ENCODE measurements at regions not wholly inside any gene's neighbourhood (a gene's known extent, or its start where the extent isn't known, plus 50 kb on each side); places are given as distances from the start of the nearest gene placed in this dataset.

DNA sequence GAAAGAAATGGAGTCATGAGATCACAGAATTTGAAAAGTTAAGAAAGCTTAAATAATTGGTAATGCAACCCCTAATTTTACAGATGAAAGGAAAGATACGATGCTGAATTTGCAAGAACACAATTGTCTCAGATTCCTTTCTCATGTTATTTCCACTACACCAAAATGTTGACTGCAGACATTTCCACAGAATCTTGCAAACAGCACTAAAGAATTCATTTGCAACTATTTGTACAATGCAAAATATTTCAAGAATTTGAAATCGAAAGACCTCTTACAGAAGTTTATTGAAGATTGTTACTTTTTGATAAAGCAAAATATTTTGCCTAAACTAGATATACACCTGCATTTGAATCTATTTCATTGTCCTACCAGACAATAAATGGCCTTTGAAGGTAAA lies 194.1 kb upstream of the KCNMB2 start:
- TF ChIP-seq, protein P1, sequence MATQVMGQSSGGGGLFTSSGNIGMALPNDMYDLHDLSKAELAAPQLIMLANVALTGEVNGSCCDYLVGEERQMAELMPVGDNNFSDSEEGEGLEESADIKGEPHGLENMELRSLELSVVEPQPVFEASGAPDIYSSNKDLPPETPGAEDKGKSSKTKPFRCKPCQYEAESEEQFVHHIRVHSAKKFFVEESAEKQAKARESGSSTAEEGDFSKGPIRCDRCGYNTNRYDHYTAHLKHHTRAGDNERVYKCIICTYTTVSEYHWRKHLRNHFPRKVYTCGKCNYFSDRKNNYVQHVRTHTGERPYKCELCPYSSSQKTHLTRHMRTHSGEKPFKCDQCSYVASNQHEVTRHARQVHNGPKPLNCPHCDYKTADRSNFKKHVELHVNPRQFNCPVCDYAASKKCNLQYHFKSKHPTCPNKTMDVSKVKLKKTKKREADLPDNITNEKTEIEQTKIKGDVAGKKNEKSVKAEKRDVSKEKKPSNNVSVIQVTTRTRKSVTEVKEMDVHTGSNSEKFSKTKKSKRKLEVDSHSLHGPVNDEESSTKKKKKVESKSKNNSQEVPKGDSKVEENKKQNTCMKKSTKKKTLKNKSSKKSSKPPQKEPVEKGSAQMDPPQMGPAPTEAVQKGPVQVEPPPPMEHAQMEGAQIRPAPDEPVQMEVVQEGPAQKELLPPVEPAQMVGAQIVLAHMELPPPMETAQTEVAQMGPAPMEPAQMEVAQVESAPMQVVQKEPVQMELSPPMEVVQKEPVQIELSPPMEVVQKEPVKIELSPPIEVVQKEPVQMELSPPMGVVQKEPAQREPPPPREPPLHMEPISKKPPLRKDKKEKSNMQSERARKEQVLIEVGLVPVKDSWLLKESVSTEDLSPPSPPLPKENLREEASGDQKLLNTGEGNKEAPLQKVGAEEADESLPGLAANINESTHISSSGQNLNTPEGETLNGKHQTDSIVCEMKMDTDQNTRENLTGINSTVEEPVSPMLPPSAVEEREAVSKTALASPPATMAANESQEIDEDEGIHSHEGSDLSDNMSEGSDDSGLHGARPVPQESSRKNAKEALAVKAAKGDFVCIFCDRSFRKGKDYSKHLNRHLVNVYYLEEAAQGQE (IDR thresholded peaks at IDR 0.05; ENCODE audit: insufficient read depth in 1 of 2, low read depth in 2 of 2, low read length in 2 of 2) = no peak

DNA sequence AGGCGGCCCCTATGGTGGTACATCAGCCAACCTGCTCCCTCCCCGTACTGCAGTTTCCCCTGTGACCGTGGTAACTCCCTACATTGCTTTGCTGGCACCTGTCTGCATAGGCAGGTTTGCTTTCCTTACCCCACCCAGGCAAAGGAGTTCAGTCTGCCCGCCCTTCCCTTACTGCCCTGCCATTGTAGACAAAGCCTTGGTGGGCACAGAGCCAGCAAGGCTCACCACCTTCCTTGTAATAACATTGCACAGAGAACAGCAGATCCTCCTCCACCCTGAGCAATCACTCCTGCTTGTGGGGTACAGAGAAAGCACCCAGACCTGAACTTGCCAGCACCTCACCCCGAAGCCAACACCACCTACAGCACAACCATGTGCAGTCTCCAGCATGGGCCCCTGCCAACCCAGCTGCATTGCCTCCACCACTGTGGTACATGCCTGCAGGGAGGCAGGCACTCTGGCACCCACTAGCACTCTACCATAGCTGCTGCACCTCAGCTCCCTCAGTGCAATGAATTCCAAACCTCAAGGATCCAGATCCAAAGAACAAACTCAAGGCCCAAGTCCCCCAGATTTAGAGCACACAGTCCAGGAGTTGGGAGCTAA lies 192.7 kb upstream of the KCNMB2 start:
- TF ChIP-seq, protein P1 (IDR thresholded peaks at IDR 0.05; ENCODE audit: insufficient read depth in 1 of 2, low read depth in 2 of 2, low read length in 2 of 2) = no peak
- TF ChIP-seq FOXP2 (optimal IDR thresholded peaks at IDR 0.05; ENCODE audit: borderline replicate concordance, extremely low read depth, extremely low read length, insufficient read depth) = no peak
- no peak for TF ChIP-seq TAF1 (IDR thresholded peaks at IDR 0.05; ENCODE audit: borderline replicate concordance, insufficient read depth, low read length)
- TF ChIP-seq POLR2AphosphoS5 (IDR thresholded peaks at IDR 0.05; ENCODE audit: low read depth, low read length) = no peak
- TF ChIP-seq SIN3A (IDR thresholded peaks at IDR 0.05; ENCODE audit: borderline replicate concordance, insufficient read depth, low read length) = no peak

DNA sequence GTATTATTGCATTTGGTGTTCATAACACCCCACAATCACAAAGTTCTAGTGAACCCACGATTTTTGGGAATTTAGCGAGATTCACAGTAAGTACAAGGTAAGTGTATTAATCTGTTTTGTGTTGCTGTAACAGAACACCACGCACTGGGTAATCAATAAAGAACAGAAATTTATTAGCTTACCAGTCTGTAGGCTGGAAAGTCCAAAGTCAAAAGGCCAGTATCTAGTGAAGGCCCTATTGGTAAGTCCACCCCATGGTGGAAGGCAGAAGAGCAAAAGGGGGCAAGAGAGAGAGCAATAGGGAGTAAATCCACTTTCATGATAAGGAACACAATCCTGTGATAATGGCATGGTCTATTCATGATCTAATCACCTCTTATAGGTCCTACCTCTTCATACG lies 190.3 kb upstream of the KCNMB2 start:
- TF ChIP-seq, protein P1 (IDR thresholded peaks at IDR 0.05; ENCODE audit: insufficient read depth in 1 of 2, low read depth in 2 of 2, low read length in 2 of 2) = no peak
- TF ChIP-seq SIN3A (IDR thresholded peaks at IDR 0.05; ENCODE audit: borderline replicate concordance, insufficient read depth, low read length) (no peak), POLR2AphosphoS5 (IDR thresholded peaks at IDR 0.05; ENCODE audit: low read depth, low read length) (no peak), FOXP2 (optimal IDR thresholded peaks at IDR 0.05; ENCODE audit: borderline replicate concordance, extremely low read depth, extremely low read length, insufficient read depth) (no peak), TAF1 (IDR thresholded peaks at IDR 0.05; ENCODE audit: borderline replicate concordance, insufficient read depth, low read length) (no peak)

DNA sequence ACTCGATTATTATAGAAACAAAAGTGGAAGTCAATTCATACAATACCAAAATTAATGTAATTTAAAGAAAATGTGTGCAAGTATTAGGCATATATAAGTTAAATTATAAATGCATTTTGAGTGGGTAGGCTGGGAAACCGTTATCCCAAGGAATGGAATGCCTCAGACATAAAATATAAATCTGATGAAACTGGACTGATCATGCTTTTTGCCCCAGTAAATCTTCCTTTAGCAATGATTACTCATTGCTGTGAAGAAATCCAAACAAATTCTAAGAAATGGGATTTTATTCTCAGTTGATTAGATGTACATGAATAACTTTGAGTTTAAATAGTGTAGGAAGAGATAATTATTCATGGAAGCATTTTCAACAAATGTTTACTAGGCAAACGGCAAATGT lies 185.5 kb upstream of the KCNMB2 start:
- TF ChIP-seq POLR2AphosphoS5 (IDR thresholded peaks at IDR 0.05; ENCODE audit: low read depth, low read length) (no peak), FOXP2 (optimal IDR thresholded peaks at IDR 0.05; ENCODE audit: borderline replicate concordance, extremely low read depth, extremely low read length, insufficient read depth) (no peak), SIN3A (IDR thresholded peaks at IDR 0.05; ENCODE audit: borderline replicate concordance, insufficient read depth, low read length) (no peak), TAF1 (IDR thresholded peaks at IDR 0.05; ENCODE audit: borderline replicate concordance, insufficient read depth, low read length) (no peak)
- TF ChIP-seq, protein P1 (IDR thresholded peaks at IDR 0.05; ENCODE audit: insufficient read depth in 1 of 2, low read depth in 2 of 2, low read length in 2 of 2) = no peak
